Peyer's patch (tissue), 4 donors: ENCODE measurements at regions not wholly inside any gene's neighbourhood (a gene's known extent, or its start where the extent isn't known, plus 50 kb on each side); places are given as distances from the start of the nearest gene placed in this dataset.
"Not testable (repeated sequence)": the region's sequence is repeated elsewhere in the genome, so short reads cannot be mapped to it uniquely, and the experiment has no call there.

Experiments
- POLR2A ChIP-seq, 2 donors: fragments of 450-650 bp; IDR thresholded peaks; one replicate each; pipeline ENCODE4 v1.5.1; 2017; ENCODE audit warnings: antibody characterized with exemption in 2 of 2, mild to moderate bottlenecking in 2 of 2, moderate library complexity in 2 of 2
- TF ChIP-seq, protein P1 (sequence below), 6 experiments: fragments of 450-650 bp in 4 of 6; fragments of 200-600 bp in 2 of 6; sonication (generic) in 1 of 6; IDR thresholded peaks; one replicate each; pipeline ENCODE4 v1.5.1; 2017 to 2019; ENCODE audit warnings: antibody characterized with exemption in 6 of 6, mild to moderate bottlenecking in 3 of 6, moderate library complexity in 1 of 6

DNA sequence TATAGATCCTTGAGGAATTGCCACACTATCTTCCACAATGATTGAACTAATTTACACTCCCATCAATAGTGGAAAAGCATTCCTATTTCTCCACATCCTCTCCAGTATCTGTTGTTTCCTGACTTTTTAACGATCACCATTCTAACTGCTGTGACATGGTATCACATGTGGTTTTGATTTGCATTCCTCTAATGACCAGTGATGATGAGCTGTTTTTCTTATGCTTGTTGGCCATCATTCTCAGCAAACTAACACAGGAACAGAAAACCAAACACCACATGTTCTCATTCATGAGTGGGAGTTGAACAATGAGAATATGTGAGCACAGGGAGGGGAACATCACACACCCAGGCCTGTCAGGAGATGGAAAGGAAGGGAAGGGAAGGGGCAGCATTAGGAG, 411.8 kb downstream of the BTG1 start:
- TF ChIP-seq, protein P1, sequence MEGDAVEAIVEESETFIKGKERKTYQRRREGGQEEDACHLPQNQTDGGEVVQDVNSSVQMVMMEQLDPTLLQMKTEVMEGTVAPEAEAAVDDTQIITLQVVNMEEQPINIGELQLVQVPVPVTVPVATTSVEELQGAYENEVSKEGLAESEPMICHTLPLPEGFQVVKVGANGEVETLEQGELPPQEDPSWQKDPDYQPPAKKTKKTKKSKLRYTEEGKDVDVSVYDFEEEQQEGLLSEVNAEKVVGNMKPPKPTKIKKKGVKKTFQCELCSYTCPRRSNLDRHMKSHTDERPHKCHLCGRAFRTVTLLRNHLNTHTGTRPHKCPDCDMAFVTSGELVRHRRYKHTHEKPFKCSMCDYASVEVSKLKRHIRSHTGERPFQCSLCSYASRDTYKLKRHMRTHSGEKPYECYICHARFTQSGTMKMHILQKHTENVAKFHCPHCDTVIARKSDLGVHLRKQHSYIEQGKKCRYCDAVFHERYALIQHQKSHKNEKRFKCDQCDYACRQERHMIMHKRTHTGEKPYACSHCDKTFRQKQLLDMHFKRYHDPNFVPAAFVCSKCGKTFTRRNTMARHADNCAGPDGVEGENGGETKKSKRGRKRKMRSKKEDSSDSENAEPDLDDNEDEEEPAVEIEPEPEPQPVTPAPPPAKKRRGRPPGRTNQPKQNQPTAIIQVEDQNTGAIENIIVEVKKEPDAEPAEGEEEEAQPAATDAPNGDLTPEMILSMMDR (IDR thresholded peaks at IDR 0.05): not testable (repeated sequence)
- TF ChIP-seq POLR2A (IDR thresholded peaks at IDR 0.05): not testable (repeated sequence)
